VCaP (cell line): ENCODE measurements at regions not wholly inside any gene's neighbourhood (a gene's known extent, or its start where the extent isn't known, plus 50 kb on each side); places are given as distances from the start of the nearest gene placed in this dataset.

Experiments
- H3K27ac ChIP-seq: fragments of 450-650 bp; 2 replicates; pipeline ENCODE4 v1.5.1; 2017
- CTCF ChIP-seq: fragments of 450-650 bp; conservative IDR thresholded peaks from 2 replicates; pipeline ENCODE4 v1.5.1; 2017; ENCODE audit warnings: mild to moderate bottlenecking, moderate library complexity

- TF ChIP-seq CTCF, result no peak
- no peak overlapping the region for H3K27ac ChIP-seq
Measured at GRCh38 chr3:194781617-194782016, 95.9 kb downstream of the FAM43A start.

- TF ChIP-seq CTCF, result no peak
- H3K27ac ChIP-seq, result no peak overlapping the region
Measured at GRCh38 chr3:194782698-194783404, 97.2 kb downstream of the FAM43A start.

GRCh38 chr3:194784361-194784760, 98.7 kb downstream of the FAM43A start:
- no peak overlapping the region for H3K27ac ChIP-seq
- TF ChIP-seq CTCF, result no peak

GRCh38 chr3:194785315-194785714, 99.6 kb downstream of the FAM43A start:
- H3K27ac ChIP-seq, result no peak overlapping the region
- TF ChIP-seq CTCF, result no peak

- TF ChIP-seq CTCF, result no peak
Measured at GRCh38 chr3:194787072-194787471, 101.4 kb downstream of the FAM43A start.

GRCh38 chr3:194787650-194788049, 102.0 kb downstream of the FAM43A start:
- H3K27ac ChIP-seq, result no peak overlapping the region
- TF ChIP-seq CTCF, result no peak

More at GRCh38 chr3:194787072-194787471, 101.4 kb downstream of the FAM43A start:
- no peak overlapping the region for H3K27ac ChIP-seq

- TF ChIP-seq CTCF, result no peak
- no peak overlapping the region for H3K27ac ChIP-seq
Measured at GRCh38 chr3:194792368-194792767, 106.7 kb downstream of the FAM43A start.
